HCT116 (cell line): ENCODE measurements at regions not wholly inside any gene's neighbourhood (a gene's known extent, or its start where the extent isn't known, plus 50 kb on each side); places are given as distances from the start of the nearest gene placed in this dataset.

Source experiments
- ATAC-seq: fragments of 200-7000 bp; cut with Tn5 transposase; 2 replicates; pipeline ENCODE4 v1.9.1; 2020; ENCODE audit warnings: mild to moderate bottlenecking, moderate library complexity
- BruUV-seq: library from RNA; stranded (reverse); fragments of 400-500 nt; replicated peaks from 2 replicates; lab custom pipeline; 2021; lab: Mats Ljungman, UMichigan
- CTCF ChIA-PET: fragments of 300-600 bp; sonication (Branson Sonifier 250); formaldehyde crosslinking; loops from one replicate; lab custom pipeline; 2021; ENCODE audit warnings: antibody characterized with exemption; lab: Charles Lee
- POLR2A ChIA-PET: fragments of 300-600, 350-600 bp; sonication (Branson Sonifier 250); formaldehyde crosslinking; loops from one replicate; lab custom pipeline; 2021; ENCODE audit warnings: antibody characterized with exemption; lab: Charles Lee
- RAD21 ChIA-PET, 2 experiments: fragments of 300-600 bp; sonication (Branson Sonifier 250); formaldehyde crosslinking; loops; one replicate each; lab custom pipeline; 2023; ENCODE audit warnings: low total read pairs in 2 of 2; ENCODE audit not compliant: uncharacterized antibody in 2 of 2, unreplicated experiment in 2 of 2, low non-redundant PET in 1 of 2; lab: Charles Lee
- DNase-seq: peaks from one replicate; pipeline ENCODE4 v3.0.0-alpha.2; 2010; ENCODE audit warnings: low read depth, low spot score
- H2AFZ ChIP-seq: fragments of 200-600 bp; shearing (Covaris generic), sonication (generic); 2 replicates; pipeline ENCODE4 v1.6.1; 2017; ENCODE audit warnings: low read depth, mixed run types, mixed read lengths, antibody characterized with exemption, low read length; ENCODE audit not compliant: poor library complexity, severe bottlenecking
- H3K27ac ChIP-seq: 2 replicates; pipeline ENCODE4 v1.5.1; 2012; ENCODE audit warnings: low read depth, low read length
- H3K27me3 ChIP-seq: fragments of 200-600 bp; sonication (generic); 2 replicates; pipeline ENCODE4 v1.6.1; 2016; ENCODE audit warnings: mixed run types, low read length, mixed read lengths; ENCODE audit not compliant: insufficient read depth
- H3K36me3 ChIP-seq, 2 experiments: fragments of 200-500 bp in 1 of 2; fragments of 200-600 bp in 1 of 2; sonication (Bioruptor generic) in 1 of 2; sonication (generic) in 1 of 2; 2 replicates each; pipeline versions ENCODE4 v1.5.1 to v1.6.1; 2014 to 2016; ENCODE audit warnings: low read length in 2 of 2, inconsistent platforms in 1 of 2, mixed read lengths in 1 of 2, mixed run types in 1 of 2; ENCODE audit not compliant: insufficient read depth in 2 of 2, control insufficient read depth in 1 of 2
- H3K4me1 ChIP-seq, 2 experiments: fragments of 200-600 bp in 1 of 2; sonication (generic) in 1 of 2; 2 replicates each; pipeline versions ENCODE4 v1.5.1 to v1.6.1; 2012 to 2017; ENCODE audit warnings: low read length in 2 of 2, inconsistent platforms in 1 of 2, mild to moderate bottlenecking in 1 of 2, mixed read lengths in 1 of 2, mixed run types in 1 of 2, moderate library complexity in 1 of 2; ENCODE audit not compliant: insufficient read depth in 2 of 2, control insufficient read depth in 1 of 2
- H3K4me2 ChIP-seq: fragments of 200-600 bp; sonication (generic); 2 replicates; pipeline ENCODE4 v1.6.1; 2017; ENCODE audit warnings: mixed run types, low read length, mixed read lengths
- H3K4me3 ChIP-seq, 2 experiments: fragments of 200-600 bp in 1 of 2; sonication (generic) in 1 of 2; replicated peaks in 1 of 2; 2 replicates each; pipeline ENCODE4 v1.5.1; 2011 to 2016; ENCODE audit warnings: low read length in 2 of 2, control low read depth in 1 of 2, low read depth in 1 of 2, mild to moderate bottlenecking in 1 of 2, mixed read lengths in 1 of 2, mixed run types in 1 of 2
- H3K79me2 ChIP-seq: fragments of 200-600 bp; sonication (generic); 2 replicates; pipeline ENCODE4 v1.6.1; 2017; ENCODE audit warnings: mild to moderate bottlenecking, mixed run types, low read length, moderate library complexity, mixed read lengths; ENCODE audit not compliant: insufficient read depth
- H3K9ac ChIP-seq: fragments of 200-600 bp; sonication (generic); 2 replicates; pipeline ENCODE4 v1.6.1; 2016; ENCODE audit warnings: low read length, mixed read lengths
- H3K9me2 ChIP-seq: fragments of 200-600 bp; sonication (generic), shearing (Covaris generic); 2 replicates; pipeline ENCODE4 v1.6.1; 2017; ENCODE audit warnings: mixed run types, mild to moderate bottlenecking, moderate library complexity; ENCODE audit not compliant: insufficient read depth
- H3K9me3 ChIP-seq, 2 experiments: fragments of 200-500 bp in 1 of 2; fragments of 200-600 bp in 1 of 2; sonication (Bioruptor generic) in 1 of 2; sonication (generic) in 1 of 2; 2 replicates each; pipeline ENCODE4 v1.6.1; 2014 to 2017; ENCODE audit warnings: low read length in 2 of 2, mixed read lengths in 2 of 2, inconsistent platforms in 1 of 2, low read depth in 1 of 2, mild to moderate bottlenecking in 1 of 2, mixed run types in 1 of 2, moderate library complexity in 1 of 2; ENCODE audit not compliant: control insufficient read depth in 1 of 2, insufficient read depth in 1 of 2
- H4K20me1 ChIP-seq: fragments of 200-600 bp; sonication (generic), shearing (Covaris generic); 2 replicates; pipeline ENCODE4 v1.6.1; 2017; ENCODE audit warnings: mixed run types, mild to moderate bottlenecking, moderate library complexity; ENCODE audit not compliant: insufficient read depth
- CEBPB ChIP-seq: IDR thresholded peaks from 2 replicates; pipeline ENCODE4 v1.6.1; 2012; ENCODE audit warnings: low read depth
- ELF1 ChIP-seq: IDR thresholded peaks from 2 replicates; pipeline ENCODE4 v1.6.1; 2012; ENCODE audit warnings: low read depth, borderline replicate concordance
- JUND ChIP-seq: IDR thresholded peaks from 2 replicates; pipeline ENCODE4 v1.6.1; 2012
- POLR2A ChIP-seq: IDR thresholded peaks from 2 replicates; pipeline ENCODE4 v1.7.0; 2011; ENCODE audit warnings: borderline replicate concordance; ENCODE audit not compliant: insufficient read depth, insufficient read length; ENCODE audit errors: extremely low read depth
- SIN3A ChIP-seq: IDR thresholded peaks from 2 replicates; pipeline ENCODE4 v1.6.1; 2012; ENCODE audit warnings: low read depth
- SP1 ChIP-seq: IDR thresholded peaks from 2 replicates; pipeline ENCODE4 v1.6.1; 2012; ENCODE audit warnings: low read depth
- TCF7L2 ChIP-seq: IDR thresholded peaks from 2 replicates; pipeline ENCODE4 v1.7.0; 2011; ENCODE audit warnings: borderline replicate concordance, inconsistent platforms; ENCODE audit not compliant: insufficient read depth, insufficient read length; ENCODE audit errors: extremely low read depth
- YY1 ChIP-seq: IDR thresholded peaks from 2 replicates; pipeline ENCODE4 v1.6.1; 2011; ENCODE audit warnings: low read length, low read depth, moderate library complexity, mild to moderate bottlenecking; ENCODE audit not compliant: insufficient replicate concordance; ENCODE audit errors: extremely low read depth
- ZBTB33 ChIP-seq: IDR thresholded peaks from 2 replicates; pipeline ENCODE4 v1.6.1; 2011; ENCODE audit warnings: mild to moderate bottlenecking, low read length, moderate library complexity; ENCODE audit not compliant: insufficient replicate concordance; ENCODE audit errors: extremely low read depth
- ZNF274 ChIP-seq: fragments of 200-500 bp; sonication (Bioruptor generic); IDR thresholded peaks from 2 replicates; pipeline ENCODE4 v1.6.1; 2014; ENCODE audit warnings: mild to moderate bottlenecking, low read depth, low read length, inconsistent platforms
- intact Hi-C: fragments of 100-400 bp; cut with micrococcal nuclease; formaldehyde crosslinking; loops from 2 replicates; pipeline ENCODE4 v1.10.0; 2022
- TF ChIP-seq, protein P1 (sequence below): IDR thresholded peaks from 2 replicates; pipeline ENCODE4 v1.6.1; 2012
- TF ChIP-seq, protein P2 (sequence below), 3 experiments: fragments of 200-600 bp in 1 of 3; sonication (generic) in 1 of 3; IDR thresholded peaks in 2 of 3; conservative IDR thresholded peaks in 1 of 3; 2 replicates each; pipeline ENCODE4 v1.5.1; 2012 to 2017; ENCODE audit warnings: low read depth in 2 of 3, low read length in 2 of 3, antibody characterized with exemption in 1 of 3, borderline replicate concordance in 1 of 3, control low read depth in 1 of 3, mild to moderate bottlenecking in 1 of 3, mixed read lengths in 1 of 3, mixed run types in 1 of 3, moderate library complexity in 1 of 3; ENCODE audit not compliant: insufficient read depth in 1 of 3

DNA sequence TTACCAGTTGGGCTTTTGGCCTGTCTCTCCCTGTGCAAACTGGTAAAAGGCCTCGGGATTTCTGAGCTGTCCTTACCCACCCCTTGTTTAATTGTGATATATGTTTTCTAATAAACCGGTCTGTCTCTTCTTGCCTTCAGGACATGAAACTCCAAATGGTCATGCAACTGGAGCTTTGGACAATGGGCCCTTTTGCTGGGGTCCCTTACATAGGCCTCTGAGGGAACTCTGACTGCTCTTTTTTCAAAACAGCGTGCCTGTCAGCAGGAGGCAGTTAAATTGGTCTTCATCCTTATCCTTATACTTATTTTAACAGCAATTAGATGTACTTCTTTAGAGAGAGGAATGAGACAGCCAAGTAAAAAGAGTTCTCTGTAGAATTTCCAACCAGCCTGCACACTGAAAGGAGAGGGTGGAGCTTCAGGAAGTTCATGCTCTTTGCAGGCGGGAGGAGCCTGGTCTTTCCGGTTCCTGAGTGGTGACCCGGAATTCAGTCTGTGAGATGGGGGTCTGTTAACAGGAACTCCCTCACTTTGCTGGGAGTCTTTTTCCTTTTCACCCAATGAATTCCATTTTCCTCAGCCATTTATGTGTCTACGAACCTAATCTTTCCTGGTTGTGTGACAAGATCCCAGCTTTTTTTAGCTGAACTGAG lies 299.6 kb upstream of the GJE1 start (continued):
- TF ChIP-seq ZBTB33 (no peak), CEBPB (no peak), SP1 (no peak), TCF7L2 (no peak), SIN3A (no peak)

DNA sequence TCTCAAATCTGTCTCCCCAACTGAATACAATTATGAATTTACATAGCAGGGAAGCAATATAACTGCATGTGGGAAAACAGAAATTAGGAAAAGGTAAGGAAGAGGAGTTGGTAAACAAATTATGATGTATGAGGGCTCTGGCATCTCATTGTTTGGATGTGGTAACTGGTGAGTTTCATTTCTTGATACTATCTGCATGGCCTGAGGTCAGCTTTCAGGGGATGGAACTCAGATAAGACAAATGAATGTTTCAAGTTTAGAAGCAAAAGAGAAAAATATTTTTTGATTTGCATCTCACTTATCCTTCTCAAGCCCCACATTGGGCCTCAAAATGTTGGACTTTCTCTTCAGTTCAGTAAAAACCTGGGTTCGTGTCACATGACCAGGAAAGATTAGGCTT lies 302.2 kb upstream of the GJE1 start:
- H3K9me2 ChIP-seq = no peaks in the 10 kb centered on the region; the same call in 1 of the 2 replicates
- H3K79me2 ChIP-seq = no peaks in the 10 kb centered on the region
- H3K4me3 ChIP-seq = no peak overlapping the region
- H3K4me2 ChIP-seq = no peak overlapping the region
- no TSS peak for BruUV-seq
- ChIA-PET POLR2A (no interaction called here), RAD21 (no interaction called here), CTCF (no interaction called here)
- H3K36me3 ChIP-seq = no peaks in the 10 kb centered on the region
- H3K27me3 ChIP-seq = no peaks in the 10 kb centered on the region
- H3K9me3 ChIP-seq = no peaks in the 10 kb centered on the region
- TF ChIP-seq ZNF274 (no peak), POLR2A (no peak), JUND (no peak), ELF1 (no peak), SP1 (no peak), SIN3A (no peak), YY1 (no peak)
- TF ChIP-seq, protein P1, sequence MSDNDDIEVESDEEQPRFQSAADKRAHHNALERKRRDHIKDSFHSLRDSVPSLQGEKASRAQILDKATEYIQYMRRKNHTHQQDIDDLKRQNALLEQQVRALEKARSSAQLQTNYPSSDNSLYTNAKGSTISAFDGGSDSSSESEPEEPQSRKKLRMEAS = no peak
- TF ChIP-seq, protein P2, sequence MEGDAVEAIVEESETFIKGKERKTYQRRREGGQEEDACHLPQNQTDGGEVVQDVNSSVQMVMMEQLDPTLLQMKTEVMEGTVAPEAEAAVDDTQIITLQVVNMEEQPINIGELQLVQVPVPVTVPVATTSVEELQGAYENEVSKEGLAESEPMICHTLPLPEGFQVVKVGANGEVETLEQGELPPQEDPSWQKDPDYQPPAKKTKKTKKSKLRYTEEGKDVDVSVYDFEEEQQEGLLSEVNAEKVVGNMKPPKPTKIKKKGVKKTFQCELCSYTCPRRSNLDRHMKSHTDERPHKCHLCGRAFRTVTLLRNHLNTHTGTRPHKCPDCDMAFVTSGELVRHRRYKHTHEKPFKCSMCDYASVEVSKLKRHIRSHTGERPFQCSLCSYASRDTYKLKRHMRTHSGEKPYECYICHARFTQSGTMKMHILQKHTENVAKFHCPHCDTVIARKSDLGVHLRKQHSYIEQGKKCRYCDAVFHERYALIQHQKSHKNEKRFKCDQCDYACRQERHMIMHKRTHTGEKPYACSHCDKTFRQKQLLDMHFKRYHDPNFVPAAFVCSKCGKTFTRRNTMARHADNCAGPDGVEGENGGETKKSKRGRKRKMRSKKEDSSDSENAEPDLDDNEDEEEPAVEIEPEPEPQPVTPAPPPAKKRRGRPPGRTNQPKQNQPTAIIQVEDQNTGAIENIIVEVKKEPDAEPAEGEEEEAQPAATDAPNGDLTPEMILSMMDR (IDR thresholded peaks at IDR 0.05 in 2 of 3, conservative IDR thresholded peaks at IDR 0.05 in 1 of 3; ENCODE audit: borderline replicate concordance in 1 of 3, insufficient read depth in 1 of 3, low read depth in 2 of 3, low read length in 2 of 3) = no peak
- H4K20me1 ChIP-seq = no peaks in the 10 kb centered on the region
- intact Hi-C loops = no loop called here
- ATAC-seq (no peak), DNase-seq (no peak)
- H2AFZ ChIP-seq = no peak overlapping the region
- H3K27ac ChIP-seq = no peak overlapping the region
- no peaks in the 10 kb centered on the region for H3K4me1 ChIP-seq
- no peak overlapping the region for H3K9ac ChIP-seq
